SU-DHL-6 (cell line): ENCODE measurements at regions not wholly inside any gene's neighbourhood (a gene's known extent, or its start where the extent isn't known, plus 50 kb on each side); places are given as distances from the start of the nearest gene placed in this dataset.

Experiments used
- H2AFZ ChIP-seq: fragments of 200-600 bp; sonication (generic); 2 replicates; pipeline ENCODE4 v1.6.1; 2014; ENCODE audit warnings: low read depth, mild to moderate bottlenecking, moderate library complexity, mixed read lengths, antibody characterized with exemption, low read length; ENCODE audit not compliant: severe bottlenecking
- H3F3A ChIP-seq: fragments of 200-600 bp; shearing (Covaris generic); 2 replicates; pipeline ENCODE4 v1.6.0; 2016; ENCODE audit warnings: antibody characterized with exemption, mild to moderate bottlenecking; ENCODE audit not compliant: insufficient read depth
- H3K27ac ChIP-seq: fragments of 200-600 bp; sonication (generic); 2 replicates; pipeline ENCODE4 v1.5.1; 2016; ENCODE audit warnings: low read depth, mild to moderate bottlenecking, low read length, moderate library complexity, mixed read lengths
- H3K27me3 ChIP-seq: fragments of 200-600 bp; sonication (generic), shearing (Covaris generic); 2 replicates; pipeline ENCODE4 v1.6.0; 2014; ENCODE audit warnings: mild to moderate bottlenecking, low read length
- H3K36me3 ChIP-seq: fragments of 200-600 bp; sonication (generic); 2 replicates; pipeline ENCODE4 v1.6.1; 2014; ENCODE audit warnings: mild to moderate bottlenecking, low read length, mixed read lengths
- H3K4me2 ChIP-seq: fragments of 300-600, 200-600 bp; shearing (Covaris generic), sonication (generic); 2 replicates; pipeline ENCODE4 v1.6.0; 2014; ENCODE audit warnings: low read length, low read depth, mild to moderate bottlenecking; ENCODE audit not compliant: poor library complexity, severe bottlenecking
- H3K4me3 ChIP-seq: fragments of 200-600 bp; sonication (generic); 2 replicates; pipeline ENCODE4 v1.5.1; 2014; ENCODE audit warnings: antibody characterized with exemption, low read length, mild to moderate bottlenecking, mixed read lengths; ENCODE audit not compliant: insufficient read depth, poor library complexity, severe bottlenecking
- H3K79me2 ChIP-seq: fragments of 200-600 bp; sonication (generic); 2 replicates; pipeline ENCODE4 v1.6.1; 2014; ENCODE audit warnings: mild to moderate bottlenecking, low read length, moderate library complexity; ENCODE audit not compliant: insufficient read depth
- H3K9ac ChIP-seq: fragments of 200-600 bp; sonication (generic); 2 replicates; pipeline ENCODE4 v1.7.0; 2014; ENCODE audit warnings: mild to moderate bottlenecking, low read length
- H3K9me2 ChIP-seq: fragments of 200-600 bp; sonication (generic); replicated peaks from 2 replicates; pipeline ENCODE4 v1.6.1; 2014; ENCODE audit warnings: low read length; ENCODE audit not compliant: insufficient read depth
- H3K9me3 ChIP-seq: fragments of 200-600 bp; sonication (generic); 2 replicates; pipeline ENCODE4 v1.6.1; 2014; ENCODE audit warnings: low read length, mixed read lengths; ENCODE audit not compliant: insufficient read depth
- H4K20me1 ChIP-seq: fragments of 200-600 bp; sonication (generic); 2 replicates; pipeline ENCODE4 v1.6.1; 2014; ENCODE audit warnings: low read depth, mild to moderate bottlenecking, antibody characterized with exemption, low read length, moderate library complexity, mixed read lengths
- CTCF ChIP-seq: fragments of 200-600 bp; sonication (generic); IDR thresholded peaks from one replicate; pipeline ENCODE4 v1.5.1; 2017; ENCODE audit warnings: antibody characterized with exemption, mild to moderate bottlenecking, low read length, moderate library complexity; ENCODE audit not compliant: insufficient read depth, poor library complexity, severe bottlenecking
- EZH2phosphoT487 ChIP-seq: fragments of 200-600 bp; sonication (generic), shearing (Covaris generic); conservative IDR thresholded peaks from 2 replicates; pipeline ENCODE4 v1.6.1; 2018; ENCODE audit warnings: mild to moderate bottlenecking, antibody characterized with exemption, low read length, moderate library complexity, mixed read lengths

GRCh38 chr6:73962884-73963283, 266.9 kb downstream of the CD109 start:
- Histone ChIP-seq H2AFZ (no peak overlapping the region), H3F3A (no peaks in the 10 kb centered on the region), H4K20me1 (no peaks in the 10 kb centered on the region), H3K27me3 (no peaks in the 10 kb centered on the region), H3K36me3 (no peaks in the 10 kb centered on the region), H3K9me3 (no peaks in the 10 kb centered on the region), H3K4me3 (no peak overlapping the region), H3K27ac (no peak overlapping the region), H3K4me2 (no peak overlapping the region), H3K9ac (no peak overlapping the region), H3K9me2 (no peaks in the 10 kb centered on the region), H3K79me2 (no peaks in the 10 kb centered on the region)
- TF ChIP-seq EZH2phosphoT487 (no peak), CTCF (no peak)

- no peak overlapping the region for H3K27ac ChIP-seq
- no peaks in the 10 kb centered on the region for H3K9me3 ChIP-seq
- no peaks in the 10 kb centered on the region for H3K79me2 ChIP-seq
- H2AFZ ChIP-seq, result no peak overlapping the region
- no peak overlapping the region for H3K4me2 ChIP-seq
- no peaks in the 10 kb centered on the region for H3K36me3 ChIP-seq
- H3K9me2 ChIP-seq, result no peaks in the 10 kb centered on the region
- TF ChIP-seq CTCF (no peak), EZH2phosphoT487 (no peak)
- H3F3A ChIP-seq, result no peaks in the 10 kb centered on the region
- no peaks in the 10 kb centered on the region for H4K20me1 ChIP-seq
- no peak overlapping the region for H3K9ac ChIP-seq
- no peak overlapping the region for H3K4me3 ChIP-seq
- no peaks in the 10 kb centered on the region for H3K27me3 ChIP-seq
Observed at GRCh38 chr6:73956305-73956704, 260.3 kb downstream of the CD109 start.

- Histone ChIP-seq H3K9ac (no peak overlapping the region), H3K36me3 (no peaks in the 10 kb centered on the region), H3K4me2 (no peak overlapping the region), H3K9me2 (no peaks in the 10 kb centered on the region), H3K9me3 (no peaks in the 10 kb centered on the region), H2AFZ (no peak overlapping the region), H3F3A (no peaks in the 10 kb centered on the region), H4K20me1 (no peaks in the 10 kb centered on the region), H3K27me3 (no peaks in the 10 kb centered on the region), H3K27ac (no peak overlapping the region), H3K4me3 (no peak overlapping the region), H3K79me2 (no peaks in the 10 kb centered on the region)
- TF ChIP-seq CTCF (no peak), EZH2phosphoT487 (no peak)
Observed at GRCh38 chr6:73955800-73956199, 259.8 kb downstream of the CD109 start.
